Nephron (organoid): ENCODE measurements at regions not wholly inside any gene's neighbourhood (a gene's known extent, or its start where the extent isn't known, plus 50 kb on each side); places are given as distances from the start of the nearest gene placed in this dataset.

Experiments used
- H3K27ac Mint-ChIP-seq, 3 experiments: 2 replicates each; pipeline ENCODE4 v1.8.0; 2020; ENCODE audit warnings: mixed read lengths in 3 of 3, mild to moderate bottlenecking in 2 of 3, moderate library complexity in 1 of 3
- H3K27me3 Mint-ChIP-seq: 2 replicates; pipeline ENCODE4 v1.8.0; 2021; ENCODE audit warnings: low read depth, mild to moderate bottlenecking, moderate library complexity, mixed read lengths
- H3K36me3 Mint-ChIP-seq: 2 replicates; pipeline ENCODE4 v1.8.0; 2020; ENCODE audit warnings: low read depth, mixed read lengths
- H3K4me1 Mint-ChIP-seq: 2 replicates; pipeline ENCODE4 v1.8.0; 2020; ENCODE audit warnings: mixed read lengths
- H3K4me3 Mint-ChIP-seq, 3 experiments: 2 replicates each; pipeline ENCODE4 v1.8.0; 2020; ENCODE audit warnings: mild to moderate bottlenecking in 3 of 3, mixed read lengths in 3 of 3, moderate library complexity in 2 of 3
- H3K9me3 Mint-ChIP-seq: 2 replicates; pipeline ENCODE4 v1.8.0; 2020; ENCODE audit warnings: mixed read lengths
- TF ChIP-seq, protein P1 (sequence below), 3 experiments: fragments of 200-600 bp; sonication (generic); IDR thresholded peaks; one replicate each; pipeline ENCODE4 v1.5.0; 2021; ENCODE audit warnings: antibody characterized with exemption in 3 of 3; ENCODE audit not compliant: unreplicated experiment in 3 of 3

DNA sequence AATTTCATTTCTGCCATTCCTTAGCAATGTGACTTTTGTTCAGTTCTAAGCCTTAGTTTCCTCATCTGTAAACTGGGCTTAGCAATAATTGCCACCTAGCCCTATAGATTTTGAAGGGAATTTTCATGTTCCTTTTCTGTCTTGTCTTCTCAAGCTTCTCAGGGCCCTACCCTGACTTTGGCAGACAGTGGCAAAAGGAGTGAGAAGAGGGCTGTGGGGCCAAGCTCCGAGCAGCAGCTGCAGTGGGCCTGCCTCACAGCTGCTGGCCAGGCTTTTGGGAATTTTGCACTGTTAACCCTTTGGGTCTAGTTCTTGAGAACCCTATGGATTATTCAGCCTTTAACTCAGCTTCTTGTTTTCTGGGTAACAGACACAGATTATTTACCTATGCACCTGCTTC lies 67.6 kb upstream of the IGSF1 start:
- H3K4me3 Mint-ChIP-seq, result no peak overlapping the region
- H3K27ac Mint-ChIP-seq, result no peak overlapping the region
- H3K4me1 Mint-ChIP-seq, result peaks cover 35% of the 10 kb centered on the region
- H3K9me3 Mint-ChIP-seq, result no peaks in the 10 kb centered on the region
- no peaks in the 10 kb centered on the region for H3K36me3 Mint-ChIP-seq
- TF ChIP-seq, protein P1, sequence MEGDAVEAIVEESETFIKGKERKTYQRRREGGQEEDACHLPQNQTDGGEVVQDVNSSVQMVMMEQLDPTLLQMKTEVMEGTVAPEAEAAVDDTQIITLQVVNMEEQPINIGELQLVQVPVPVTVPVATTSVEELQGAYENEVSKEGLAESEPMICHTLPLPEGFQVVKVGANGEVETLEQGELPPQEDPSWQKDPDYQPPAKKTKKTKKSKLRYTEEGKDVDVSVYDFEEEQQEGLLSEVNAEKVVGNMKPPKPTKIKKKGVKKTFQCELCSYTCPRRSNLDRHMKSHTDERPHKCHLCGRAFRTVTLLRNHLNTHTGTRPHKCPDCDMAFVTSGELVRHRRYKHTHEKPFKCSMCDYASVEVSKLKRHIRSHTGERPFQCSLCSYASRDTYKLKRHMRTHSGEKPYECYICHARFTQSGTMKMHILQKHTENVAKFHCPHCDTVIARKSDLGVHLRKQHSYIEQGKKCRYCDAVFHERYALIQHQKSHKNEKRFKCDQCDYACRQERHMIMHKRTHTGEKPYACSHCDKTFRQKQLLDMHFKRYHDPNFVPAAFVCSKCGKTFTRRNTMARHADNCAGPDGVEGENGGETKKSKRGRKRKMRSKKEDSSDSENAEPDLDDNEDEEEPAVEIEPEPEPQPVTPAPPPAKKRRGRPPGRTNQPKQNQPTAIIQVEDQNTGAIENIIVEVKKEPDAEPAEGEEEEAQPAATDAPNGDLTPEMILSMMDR (IDR thresholded peaks at IDR 0.05; ENCODE audit: unreplicated experiment in 3 of 3), result no peak
- H3K27me3 Mint-ChIP-seq, result no peaks in the 10 kb centered on the region

DNA sequence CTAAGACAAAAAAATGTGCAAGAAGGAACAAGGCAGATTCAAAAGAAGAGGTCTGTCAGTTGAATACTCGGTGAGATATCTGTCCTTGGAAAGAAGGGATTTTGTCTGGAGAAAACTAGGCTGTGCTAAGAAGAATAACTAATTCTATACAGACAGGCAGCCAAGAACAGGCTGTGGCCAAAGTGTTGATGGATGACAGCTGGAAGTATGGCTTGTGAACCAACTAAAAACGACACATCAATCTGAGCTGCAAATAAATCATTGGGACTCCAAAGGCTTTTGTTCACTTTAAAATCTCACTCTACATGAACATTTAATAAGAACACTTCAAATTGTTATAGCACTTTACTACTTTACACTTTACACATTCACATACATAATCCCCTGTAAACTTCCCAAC lies 70.5 kb upstream of the IGSF1 start:
- H3K27me3 Mint-ChIP-seq, result no peaks in the 10 kb centered on the region
- H3K36me3 Mint-ChIP-seq, result no peaks in the 10 kb centered on the region
- peaks cover 28% of the 10 kb centered on the region for H3K4me1 Mint-ChIP-seq
- H3K9me3 Mint-ChIP-seq, result no peaks in the 10 kb centered on the region
- H3K4me3 Mint-ChIP-seq, result no peak overlapping the region
- no peak overlapping the region for H3K27ac Mint-ChIP-seq
- TF ChIP-seq, protein P1 (IDR thresholded peaks at IDR 0.05; ENCODE audit: unreplicated experiment in 3 of 3), result no peak

DNA sequence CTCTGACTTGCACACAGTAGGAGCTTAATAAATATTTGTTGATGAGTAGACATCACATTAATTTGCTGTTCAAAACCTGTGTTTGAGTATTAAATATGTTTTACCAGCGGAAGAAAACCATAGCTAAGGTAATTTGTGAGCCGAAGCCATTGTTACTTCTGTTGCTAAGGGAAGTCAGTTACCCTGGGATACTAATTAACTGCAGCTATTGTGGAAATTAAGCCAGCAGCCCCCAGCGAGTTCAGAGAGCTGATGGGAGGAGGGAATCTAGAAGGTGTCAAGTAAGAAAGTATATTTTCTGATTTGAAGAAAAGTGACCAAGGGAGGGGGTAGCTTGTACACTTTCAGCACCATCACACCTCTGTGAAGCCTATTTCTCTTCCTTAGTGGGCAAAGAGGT lies 76.7 kb upstream of the IGSF1 start:
- no peak overlapping the region for H3K4me3 Mint-ChIP-seq
- no peaks in the 10 kb centered on the region for H3K9me3 Mint-ChIP-seq
- no peaks in the 10 kb centered on the region for H3K36me3 Mint-ChIP-seq
- H3K27me3 Mint-ChIP-seq, result no peaks in the 10 kb centered on the region
- H3K27ac Mint-ChIP-seq, result peak overlapping the region in 1 of 3 experiments; percentile 86
- TF ChIP-seq, protein P1 (IDR thresholded peaks at IDR 0.05; ENCODE audit: unreplicated experiment in 3 of 3), result no peak
- H3K4me1 Mint-ChIP-seq, result peaks cover 8% of the 10 kb centered on the region

DNA sequence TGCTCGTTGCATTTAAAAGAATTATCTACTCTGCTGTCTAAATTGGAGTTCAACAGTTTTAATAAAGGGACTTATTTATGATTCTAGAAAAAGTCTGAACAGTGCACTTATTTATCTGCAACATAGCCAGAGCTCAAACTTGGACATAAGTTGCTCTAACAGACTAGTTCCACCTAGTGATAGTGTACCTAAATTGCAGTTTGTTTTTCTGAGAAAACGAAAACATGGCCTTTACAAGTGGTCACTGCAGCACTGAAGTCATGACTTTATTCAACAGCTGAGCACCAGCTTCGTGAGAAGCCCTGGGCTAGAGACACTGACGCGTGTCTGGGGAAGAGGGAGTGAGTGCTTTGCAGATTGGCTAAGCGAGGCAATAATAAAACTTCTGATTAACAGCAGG lies 77.3 kb upstream of the IGSF1 start:
- no peak overlapping the region for H3K4me3 Mint-ChIP-seq

DNA sequence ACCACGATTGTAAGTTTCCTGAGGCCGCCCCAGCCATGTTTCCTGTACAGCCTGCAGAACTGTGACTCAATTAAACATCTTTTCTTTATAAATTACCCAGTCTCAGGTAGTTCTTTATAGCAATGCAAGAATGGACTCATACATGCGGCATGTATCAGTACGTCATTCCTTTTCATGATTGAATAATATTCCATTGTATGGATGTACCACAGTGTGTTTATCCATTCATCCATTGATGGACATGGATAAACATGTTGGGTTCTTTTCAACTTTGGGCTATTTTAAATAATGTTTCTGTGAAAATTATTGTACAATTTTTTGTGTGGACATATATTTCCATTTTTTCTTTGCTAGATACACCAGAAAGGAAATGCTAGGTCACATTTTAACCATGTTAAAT lies 99.2 kb upstream of the IGSF1 start:
- Mint-ChIP-seq H3K4me1 (no peaks in the 10 kb centered on the region), H3K9me3 (peaks cover 43% of the 10 kb centered on the region), H3K4me3 (no peak overlapping the region), H3K27ac (no peak overlapping the region), H3K27me3 (no peaks in the 10 kb centered on the region), H3K36me3 (peaks cover 67% of the 10 kb centered on the region)
- TF ChIP-seq, protein P1 (IDR thresholded peaks at IDR 0.05; ENCODE audit: unreplicated experiment in 3 of 3), result no peak

More for the DNA sequence above, 77.3 kb upstream of the IGSF1 start:
- peak overlapping the region; percentile 51 to 86 (median 83) for H3K27ac Mint-ChIP-seq
- peaks cover 8% of the 10 kb centered on the region for H3K4me1 Mint-ChIP-seq
- TF ChIP-seq, protein P1 (IDR thresholded peaks at IDR 0.05; ENCODE audit: unreplicated experiment in 3 of 3), result peak; percentile 30 to 54 (median 34)
- no peaks in the 10 kb centered on the region for H3K27me3 Mint-ChIP-seq
- no peaks in the 10 kb centered on the region for H3K36me3 Mint-ChIP-seq
- no peaks in the 10 kb centered on the region for H3K9me3 Mint-ChIP-seq

DNA sequence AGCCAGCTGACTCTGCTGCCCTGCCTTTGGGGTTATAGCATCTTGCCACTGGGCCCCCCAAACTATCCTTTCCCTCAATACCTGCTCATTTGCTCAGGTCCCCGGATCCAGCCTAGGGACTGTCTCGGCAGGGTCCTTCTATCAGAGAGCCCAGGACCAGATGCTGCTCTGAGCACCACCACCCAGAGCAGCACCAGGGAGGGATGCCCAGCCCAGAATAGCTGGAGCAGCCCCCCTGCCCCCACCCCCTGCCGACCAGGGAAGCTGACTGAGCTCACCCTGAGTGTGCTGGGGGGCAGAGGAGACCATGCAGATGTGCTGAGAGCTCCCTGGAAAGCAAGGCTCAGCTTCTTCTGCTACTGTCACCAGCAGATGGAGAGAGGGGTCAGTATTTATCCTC lies 103.6 kb upstream of the IGSF1 start:
- TF ChIP-seq, protein P1 (IDR thresholded peaks at IDR 0.05; ENCODE audit: unreplicated experiment in 3 of 3), result no peak
- Mint-ChIP-seq H3K36me3 (peaks cover 34% of the 10 kb centered on the region), H3K27me3 (no peaks in the 10 kb centered on the region), H3K4me3 (no peak overlapping the region), H3K4me1 (no peaks in the 10 kb centered on the region), H3K27ac (no peak overlapping the region), H3K9me3 (peaks cover 19% of the 10 kb centered on the region)
